HFFc6 (cell line): ENCODE measurements at regions not wholly inside any gene's neighbourhood (a gene's known extent, or its start where the extent isn't known, plus 50 kb on each side); places are given as distances from the start of the nearest gene placed in this dataset.

Source experiments
- DNase-seq: peaks from one replicate; pipeline ENCODE4 v3.0.0-alpha.2; 2018
- H3K27ac Mint-ChIP-seq: 2 replicates; pipeline ENCODE4 v1.8.0; 2020; ENCODE audit warnings: mild to moderate bottlenecking, mixed read lengths
- H3K27me3 Mint-ChIP-seq: 2 replicates; pipeline ENCODE4 v1.8.0; 2021; ENCODE audit warnings: mild to moderate bottlenecking, moderate library complexity, mixed read lengths; ENCODE audit not compliant: insufficient read depth
- H3K36me3 Mint-ChIP-seq: 2 replicates; pipeline ENCODE4 v1.8.0; 2021; ENCODE audit warnings: low read depth, mixed read lengths
- H3K4me1 Mint-ChIP-seq: 2 replicates; pipeline ENCODE4 v1.8.0; 2020; ENCODE audit warnings: low read depth, mixed read lengths
- H3K4me3 Mint-ChIP-seq: 2 replicates; pipeline ENCODE4 v1.8.0; 2020; ENCODE audit warnings: mild to moderate bottlenecking, moderate library complexity, mixed read lengths
- H3K9me3 Mint-ChIP-seq: 2 replicates; pipeline ENCODE4 v1.8.0; 2020; ENCODE audit warnings: mild to moderate bottlenecking, mixed read lengths
- TF ChIP-seq, protein P1 (sequence below): fragments of 200-600 bp; sonication (generic); IDR thresholded peaks from 2 replicates; pipeline ENCODE4 v1.5.0; 2021; ENCODE audit warnings: antibody characterized with exemption, mild to moderate bottlenecking

DNA sequence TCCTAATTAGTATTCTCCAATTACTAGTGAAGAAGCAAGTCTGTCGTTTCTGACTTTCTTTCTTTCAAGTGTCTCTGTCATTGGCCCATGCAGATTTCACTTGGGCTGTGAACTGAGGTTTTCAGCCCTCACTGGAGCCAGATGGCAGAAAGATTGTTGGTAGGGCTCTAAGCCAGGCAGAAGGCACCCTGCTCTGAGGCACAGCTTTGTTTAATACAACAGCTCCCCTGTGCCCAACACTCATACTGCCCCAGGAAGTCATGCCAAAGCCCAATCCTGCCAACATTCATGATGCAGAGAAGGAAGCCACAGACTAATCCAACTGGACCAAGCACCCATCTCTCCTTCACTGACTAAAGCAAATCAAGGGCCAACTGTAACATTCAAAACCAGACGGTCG is 117.1 kb upstream of the FRG1 start:
- Mint-ChIP-seq H3K27me3 (no peaks in the 10 kb centered on the region), H3K4me1 (no peaks in the 10 kb centered on the region), H3K27ac (no peak overlapping the region), H3K36me3 (no peaks in the 10 kb centered on the region; the same call in 1 of the 2 replicates), H3K4me3 (no peak overlapping the region), H3K9me3 (peaks cover 20% of the 10 kb centered on the region)
- no peak for DNase-seq
- TF ChIP-seq, protein P1, sequence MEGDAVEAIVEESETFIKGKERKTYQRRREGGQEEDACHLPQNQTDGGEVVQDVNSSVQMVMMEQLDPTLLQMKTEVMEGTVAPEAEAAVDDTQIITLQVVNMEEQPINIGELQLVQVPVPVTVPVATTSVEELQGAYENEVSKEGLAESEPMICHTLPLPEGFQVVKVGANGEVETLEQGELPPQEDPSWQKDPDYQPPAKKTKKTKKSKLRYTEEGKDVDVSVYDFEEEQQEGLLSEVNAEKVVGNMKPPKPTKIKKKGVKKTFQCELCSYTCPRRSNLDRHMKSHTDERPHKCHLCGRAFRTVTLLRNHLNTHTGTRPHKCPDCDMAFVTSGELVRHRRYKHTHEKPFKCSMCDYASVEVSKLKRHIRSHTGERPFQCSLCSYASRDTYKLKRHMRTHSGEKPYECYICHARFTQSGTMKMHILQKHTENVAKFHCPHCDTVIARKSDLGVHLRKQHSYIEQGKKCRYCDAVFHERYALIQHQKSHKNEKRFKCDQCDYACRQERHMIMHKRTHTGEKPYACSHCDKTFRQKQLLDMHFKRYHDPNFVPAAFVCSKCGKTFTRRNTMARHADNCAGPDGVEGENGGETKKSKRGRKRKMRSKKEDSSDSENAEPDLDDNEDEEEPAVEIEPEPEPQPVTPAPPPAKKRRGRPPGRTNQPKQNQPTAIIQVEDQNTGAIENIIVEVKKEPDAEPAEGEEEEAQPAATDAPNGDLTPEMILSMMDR, result no peak

DNA sequence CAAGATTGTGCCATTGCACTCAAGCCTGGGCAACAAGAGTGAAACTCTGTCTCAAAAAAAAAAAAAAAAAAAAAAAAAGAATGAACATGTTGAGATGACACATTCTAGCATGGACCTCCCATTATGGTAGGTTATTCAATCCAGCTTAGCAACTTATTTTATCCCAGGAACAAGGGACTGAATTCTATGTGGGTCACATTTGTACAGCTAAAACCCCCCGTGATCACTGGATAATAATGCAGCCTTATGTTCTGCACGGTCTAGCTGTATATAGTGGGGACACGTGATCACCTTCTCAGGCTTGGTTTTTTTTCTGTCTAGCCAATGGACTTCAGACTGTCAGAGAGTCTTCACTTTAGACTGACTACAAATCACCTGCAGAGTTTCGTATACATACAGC is 115.2 kb upstream of the FRG1 start:
- Mint-ChIP-seq H3K9me3 (peaks cover 36% of the 10 kb centered on the region), H3K27ac (no peak overlapping the region), H3K4me1 (no peaks in the 10 kb centered on the region), H3K36me3 (no peaks in the 10 kb centered on the region; the same call in 1 of the 2 replicates), H3K27me3 (no peaks in the 10 kb centered on the region; the same call in 1 of the 2 replicates), H3K4me3 (no peak overlapping the region)
- TF ChIP-seq, protein P1, result no peak
- no peak for DNase-seq

DNA sequence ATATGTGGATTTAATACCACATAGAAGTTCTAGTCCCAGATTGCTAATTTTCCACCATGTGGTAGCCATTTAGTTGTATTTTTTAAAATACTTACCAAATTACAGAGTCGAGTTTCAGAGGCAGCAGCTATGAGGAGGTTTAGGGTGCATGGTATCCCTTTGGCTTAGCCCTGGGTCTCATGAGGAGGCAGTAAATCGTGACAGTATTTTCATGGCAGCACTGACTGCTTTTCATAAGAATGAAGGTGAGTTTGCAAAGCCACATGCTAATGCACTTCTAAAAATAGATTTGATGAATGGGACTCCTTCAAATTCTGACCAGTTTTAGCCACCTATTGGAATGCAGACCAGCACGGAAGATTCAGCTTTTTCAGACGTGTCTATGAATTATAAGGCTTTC is 114.0 kb upstream of the FRG1 start:
- TF ChIP-seq, protein P1, result no peak
- H3K4me3 Mint-ChIP-seq, result no peak overlapping the region
- H3K27me3 Mint-ChIP-seq, result no peaks in the 10 kb centered on the region; the same call in 1 of the 2 replicates
- no peaks in the 10 kb centered on the region for H3K4me1 Mint-ChIP-seq
- DNase-seq, result no peak
- H3K27ac Mint-ChIP-seq, result no peak overlapping the region
- peaks cover 40% of the 10 kb centered on the region for H3K9me3 Mint-ChIP-seq
- no peaks in the 10 kb centered on the region; the same call in 1 of the 2 replicates for H3K36me3 Mint-ChIP-seq

DNA sequence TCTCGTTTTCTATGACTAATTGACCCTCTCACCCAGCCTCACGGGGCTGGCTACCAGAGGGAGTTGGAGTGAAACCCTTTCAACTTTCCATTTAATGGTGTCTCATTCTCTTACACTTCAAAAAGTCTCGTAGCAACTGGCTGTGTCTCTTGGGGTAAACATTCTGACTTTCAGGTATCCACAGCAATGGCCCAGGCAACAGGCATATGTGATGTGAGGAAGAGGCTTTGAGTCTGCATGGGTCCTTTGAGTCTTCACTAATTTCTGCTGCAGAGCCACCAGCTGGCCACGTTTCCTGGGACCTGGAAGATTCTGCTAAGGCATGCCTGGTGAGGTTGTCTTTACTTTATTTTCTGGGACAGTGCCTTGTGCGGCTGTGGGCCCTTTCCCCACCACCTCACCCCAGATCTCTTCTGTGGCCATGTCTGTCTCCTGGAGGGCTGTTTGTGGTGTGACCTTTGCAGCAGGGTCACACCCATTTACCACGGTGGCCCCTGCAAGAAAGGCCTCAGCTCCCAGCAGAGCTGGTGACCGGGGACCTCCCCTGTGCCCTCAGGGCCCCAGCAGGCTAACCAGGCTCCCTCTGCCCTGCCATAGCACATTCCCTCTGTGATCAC is 112.5 kb upstream of the FRG1 start:
- no peaks in the 10 kb centered on the region; the same call in 1 of the 2 replicates for H3K27me3 Mint-ChIP-seq
- DNase-seq, result no peak

DNA sequence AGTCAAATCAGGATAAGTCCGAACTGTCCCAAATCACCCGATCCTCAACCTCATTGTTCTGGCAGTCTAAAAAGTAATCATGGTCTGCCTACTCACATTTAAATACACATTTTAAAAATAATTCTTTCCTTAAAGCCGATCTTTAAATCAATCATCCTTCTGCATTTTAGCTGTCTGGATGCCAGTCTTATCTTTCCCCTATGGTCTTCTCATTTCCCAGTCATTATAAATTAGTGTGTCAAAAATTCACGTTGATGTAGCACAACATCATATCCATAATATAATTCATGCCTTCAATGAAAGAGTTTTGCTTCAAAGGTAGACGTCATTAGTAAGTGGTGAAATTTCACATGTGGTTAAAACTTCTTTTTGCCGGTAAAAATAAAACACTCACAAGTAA is 108.1 kb upstream of the FRG1 start:
- H3K4me1 Mint-ChIP-seq, result no peaks in the 10 kb centered on the region
- DNase-seq, result no peak
- no peaks in the 10 kb centered on the region; the same call in 1 of the 2 replicates for H3K36me3 Mint-ChIP-seq
- H3K27ac Mint-ChIP-seq, result no peak overlapping the region
- TF ChIP-seq, protein P1, result no peak
- no peaks in the 10 kb centered on the region; the same call in 1 of the 2 replicates for H3K27me3 Mint-ChIP-seq
- H3K4me3 Mint-ChIP-seq, result no peak overlapping the region
- peaks cover 48% of the 10 kb centered on the region for H3K9me3 Mint-ChIP-seq

More for the DNA sequence above, 112.5 kb upstream of the FRG1 start:
- no peaks in the 10 kb centered on the region for H3K4me1 Mint-ChIP-seq
- no peak overlapping the region for H3K27ac Mint-ChIP-seq
- TF ChIP-seq, protein P1, result no peak
- H3K36me3 Mint-ChIP-seq, result no peaks in the 10 kb centered on the region; the same call in 1 of the 2 replicates
- peaks cover 40% of the 10 kb centered on the region for H3K9me3 Mint-ChIP-seq
- no peak overlapping the region for H3K4me3 Mint-ChIP-seq
